BJ (cell line): ENCODE measurements at regions not wholly inside any gene's neighbourhood (a gene's known extent, or its start where the extent isn't known, plus 50 kb on each side); places are given as distances from the start of the nearest gene placed in this dataset.

Experiments
- CTCF ChIA-PET: fragments of 350-600 bp; formaldehyde crosslinking; extraction: SDS; loops from one replicate; lab custom pipeline; 2021; ENCODE audit warnings: antibody characterized with exemption, inconsistent platforms; lab: Yijun Ruan, JAX
- POLR2A ChIA-PET: fragments of 300-600 bp; sonication (Branson Sonifier 250); formaldehyde crosslinking; extraction: SDS; loops from one replicate; lab custom pipeline; 2021; ENCODE audit warnings: antibody characterized with exemption; lab: Charles Lee
- DNase-seq: peaks from one replicate; pipeline ENCODE4 v3.0.0-alpha.2; 2011; ENCODE audit warnings: low read depth
- H3K27me3 ChIP-seq: 2 replicates; pipeline ENCODE4 v1.6.0; 2011; ENCODE audit warnings: low read length; ENCODE audit not compliant: control insufficient read depth, insufficient read depth
- H3K36me3 ChIP-seq: 2 replicates; pipeline ENCODE4 v1.5.1; 2011; ENCODE audit warnings: low read length; ENCODE audit not compliant: control insufficient read depth, insufficient read depth
- H3K4me3 ChIP-seq: 2 replicates; pipeline ENCODE4 v1.5.1; 2011; ENCODE audit warnings: low read depth, mild to moderate bottlenecking, control low read depth, low read length
- TF ChIP-seq, protein P1 (sequence below): IDR thresholded peaks from 2 replicates; pipeline ENCODE4 v1.5.1; 2011; ENCODE audit warnings: low read depth, mild to moderate bottlenecking, control low read depth, inconsistent platforms, low read length, moderate library complexity; ENCODE audit not compliant: insufficient read depth

DNA sequence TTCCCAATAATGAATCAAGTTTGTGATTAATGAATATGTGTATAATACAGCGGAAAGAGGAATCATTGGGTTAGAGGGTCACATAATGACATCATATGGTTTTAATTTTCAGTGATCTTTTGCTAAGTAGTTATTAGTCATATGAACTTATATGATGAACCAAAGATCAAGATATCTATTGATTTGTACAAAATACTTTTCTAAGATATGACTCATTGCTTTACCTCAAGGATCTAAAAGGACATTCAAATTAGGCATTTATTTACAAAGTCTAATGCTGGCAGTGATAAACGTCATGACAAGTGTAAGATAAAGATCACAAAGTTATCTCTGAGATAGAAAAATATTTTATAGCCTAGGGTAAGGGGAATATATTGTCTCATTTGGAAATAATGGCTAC, 417.8 kb downstream of the RPL10L start:
- no peak overlapping the region for H3K4me3 ChIP-seq
- no peaks in the 10 kb centered on the region for H3K27me3 ChIP-seq
- no peak for DNase-seq
- TF ChIP-seq, protein P1, sequence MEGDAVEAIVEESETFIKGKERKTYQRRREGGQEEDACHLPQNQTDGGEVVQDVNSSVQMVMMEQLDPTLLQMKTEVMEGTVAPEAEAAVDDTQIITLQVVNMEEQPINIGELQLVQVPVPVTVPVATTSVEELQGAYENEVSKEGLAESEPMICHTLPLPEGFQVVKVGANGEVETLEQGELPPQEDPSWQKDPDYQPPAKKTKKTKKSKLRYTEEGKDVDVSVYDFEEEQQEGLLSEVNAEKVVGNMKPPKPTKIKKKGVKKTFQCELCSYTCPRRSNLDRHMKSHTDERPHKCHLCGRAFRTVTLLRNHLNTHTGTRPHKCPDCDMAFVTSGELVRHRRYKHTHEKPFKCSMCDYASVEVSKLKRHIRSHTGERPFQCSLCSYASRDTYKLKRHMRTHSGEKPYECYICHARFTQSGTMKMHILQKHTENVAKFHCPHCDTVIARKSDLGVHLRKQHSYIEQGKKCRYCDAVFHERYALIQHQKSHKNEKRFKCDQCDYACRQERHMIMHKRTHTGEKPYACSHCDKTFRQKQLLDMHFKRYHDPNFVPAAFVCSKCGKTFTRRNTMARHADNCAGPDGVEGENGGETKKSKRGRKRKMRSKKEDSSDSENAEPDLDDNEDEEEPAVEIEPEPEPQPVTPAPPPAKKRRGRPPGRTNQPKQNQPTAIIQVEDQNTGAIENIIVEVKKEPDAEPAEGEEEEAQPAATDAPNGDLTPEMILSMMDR, result no peak
- ChIA-PET POLR2A (no interaction called here), CTCF (no interaction called here)
- H3K36me3 ChIP-seq, result no peaks in the 10 kb centered on the region

DNA sequence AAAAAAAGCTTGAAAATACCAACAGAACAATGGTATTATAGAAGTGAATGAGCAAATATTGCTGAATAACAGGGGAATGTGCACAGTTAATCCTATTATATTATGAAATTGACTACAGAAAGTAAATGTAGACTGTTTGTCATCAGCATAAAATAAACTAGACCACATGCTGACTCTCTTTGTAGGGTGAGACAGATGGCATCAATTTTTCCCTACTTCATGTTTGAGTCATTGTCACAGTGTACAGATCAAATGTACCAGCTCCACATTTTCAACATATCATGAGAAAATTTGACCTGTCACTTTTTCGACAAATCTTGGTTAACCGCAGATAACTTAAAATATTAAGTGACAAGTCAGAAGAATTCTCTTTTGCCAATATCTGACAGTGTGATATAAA, 421.0 kb downstream of the RPL10L start:
- Histone ChIP-seq H3K36me3 (no peaks in the 10 kb centered on the region), H3K4me3 (no peak overlapping the region), H3K27me3 (no peaks in the 10 kb centered on the region)
- TF ChIP-seq, protein P1, result no peak
- ChIA-PET POLR2A (no interaction called here), CTCF (no interaction called here)
- DNase-seq, result no peak

DNA sequence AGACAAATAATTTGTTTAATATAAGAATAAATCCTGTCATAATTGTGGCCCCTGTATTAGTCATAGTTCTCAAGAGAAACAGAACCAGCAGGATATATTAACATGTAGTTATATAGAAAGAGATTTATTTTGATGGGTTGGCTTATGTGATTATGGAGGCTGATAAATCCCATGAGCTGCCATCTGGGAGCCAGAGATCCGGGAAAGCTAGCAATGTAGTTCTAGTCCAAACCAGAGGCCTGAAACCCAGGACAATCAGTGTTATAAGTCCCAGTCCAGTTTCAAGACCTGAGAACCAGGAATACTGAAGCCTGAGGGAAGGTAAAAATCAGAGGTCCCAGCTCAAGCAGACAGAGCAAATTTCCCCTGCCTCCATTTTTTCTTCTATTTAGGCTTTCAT, 435.8 kb downstream of the RPL10L start:
- no peak overlapping the region for H3K4me3 ChIP-seq
- TF ChIP-seq, protein P1, result no peak
- no peak for DNase-seq
- no peaks in the 10 kb centered on the region for H3K36me3 ChIP-seq
- ChIA-PET POLR2A (no interaction called here), CTCF (no interaction called here)
- H3K27me3 ChIP-seq, result no peaks in the 10 kb centered on the region

DNA sequence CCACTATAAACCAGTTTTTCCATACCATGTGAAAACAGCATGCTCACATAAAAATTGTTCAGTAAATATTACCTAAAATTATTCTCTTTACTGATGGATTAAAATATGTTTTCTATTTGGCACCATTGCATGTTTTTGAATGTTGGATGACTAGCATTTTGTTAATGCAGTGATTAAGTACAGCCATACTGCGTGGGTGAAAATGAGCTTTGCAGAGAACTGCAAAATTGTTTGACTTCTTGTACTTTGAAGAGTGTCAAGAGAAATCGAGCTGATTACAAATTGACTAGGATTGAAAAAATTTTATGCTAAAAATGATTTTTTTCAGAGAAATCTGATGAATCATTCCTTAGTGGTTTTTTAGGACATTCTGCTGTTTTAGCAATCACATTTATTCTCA, 452.9 kb downstream of the RPL10L start:
- TF ChIP-seq, protein P1, result no peak
- ChIA-PET CTCF (no interaction called here), POLR2A (no interaction called here)
- no peak for DNase-seq
- Histone ChIP-seq H3K27me3 (no peaks in the 10 kb centered on the region), H3K4me3 (no peak overlapping the region), H3K36me3 (no peaks in the 10 kb centered on the region)

DNA sequence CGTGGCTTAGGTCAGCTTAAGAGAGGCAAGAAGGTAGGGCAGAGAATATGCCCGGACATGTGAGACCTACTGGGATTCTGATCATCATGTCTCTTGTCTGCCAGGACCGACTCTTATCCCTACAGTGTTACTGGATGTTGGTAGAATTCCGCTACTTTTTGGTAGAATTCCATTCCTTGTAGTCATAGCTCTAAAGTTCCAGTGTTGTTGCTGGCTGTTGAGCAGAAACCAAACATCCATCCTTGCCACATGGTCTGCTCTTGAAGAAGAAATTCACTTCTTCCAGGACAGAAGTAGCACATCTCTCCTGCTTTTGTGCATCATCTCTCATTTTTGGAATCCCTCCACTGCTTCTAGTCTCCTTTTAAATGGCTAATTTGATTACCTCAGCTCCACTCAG, 453.7 kb downstream of the RPL10L start:
- POLR2A ChIA-PET, result no interaction called here
- Histone ChIP-seq H3K27me3 (no peaks in the 10 kb centered on the region), H3K36me3 (no peaks in the 10 kb centered on the region), H3K4me3 (no peak overlapping the region)
- CTCF ChIA-PET, result no interaction called here
- no peak for DNase-seq
- TF ChIP-seq, protein P1, result no peak
